WTC11 (cell line): ENCODE measurements at regions not wholly inside any gene's neighbourhood (a gene's known extent, or its start where the extent isn't known, plus 50 kb on each side); places are given as distances from the start of the nearest gene placed in this dataset.

Source experiments
- ATAC-seq: fragments of 200-7000 bp; cut with Tn5 transposase; 2 replicates; pipeline ENCODE4 v1.10.0; 2021; ENCODE audit warnings: mild to moderate bottlenecking, moderate library complexity
- CTCF ChIA-PET: fragments of 300-600 bp; sonication (Branson Sonifier 250); formaldehyde crosslinking; loops from one replicate; lab custom pipeline; 2021; ENCODE audit warnings: antibody characterized with exemption; lab: Charles Lee
- POLR2A ChIA-PET: fragments of 350-600 bp; sonication (Branson Sonifier 250); formaldehyde crosslinking; loops from one replicate; lab custom pipeline; 2021; ENCODE audit warnings: antibody characterized with exemption; lab: Charles Lee
- DNase-seq: peaks from one replicate; pipeline ENCODE4 v3.0.0; 2021; ENCODE audit warnings: low spot score
- H3K27ac Mint-ChIP-seq: 2 replicates; pipeline ENCODE4 v1.8.0; 2021; ENCODE audit warnings: mixed read lengths
- H3K27me3 Mint-ChIP-seq: 2 replicates; pipeline ENCODE4 v1.8.0; 2021; ENCODE audit warnings: low read depth, mild to moderate bottlenecking, moderate library complexity, mixed read lengths
- H3K36me3 Mint-ChIP-seq: 2 replicates; pipeline ENCODE4 v1.8.0; 2021; ENCODE audit warnings: mixed read lengths
- H3K4me1 Mint-ChIP-seq: 2 replicates; pipeline ENCODE4 v1.8.0; 2022; ENCODE audit warnings: mixed read lengths
- H3K4me3 Mint-ChIP-seq: 2 replicates; pipeline ENCODE4 v1.8.0; 2021; ENCODE audit warnings: mild to moderate bottlenecking, moderate library complexity, mixed read lengths
- H3K9me3 Mint-ChIP-seq: 2 replicates; pipeline ENCODE4 v1.8.0; 2021; ENCODE audit warnings: mixed read lengths
- CREB1 ChIP-seq: sonication (generic); formaldehyde crosslinking; IDR thresholded peaks from 2 replicates; pipeline ENCODE4 v1.8.0; 2023; ENCODE audit warnings: mild to moderate bottlenecking, missing genetic modification reagents
- ESRRA ChIP-seq: sonication (generic); formaldehyde crosslinking; IDR thresholded peaks from 2 replicates; pipeline ENCODE4 v1.8.1; 2022; ENCODE audit warnings: mild to moderate bottlenecking, missing genetic modification reagents, borderline replicate concordance
- FOXJ3 ChIP-seq: sonication (generic); formaldehyde crosslinking; IDR thresholded peaks from 2 replicates; pipeline ENCODE4 v1.9.0; 2021; ENCODE audit warnings: missing genetic modification reagents, mild to moderate bottlenecking, borderline replicate concordance
- FOXK1 ChIP-seq: sonication (generic); formaldehyde crosslinking; IDR thresholded peaks from 2 replicates; pipeline ENCODE4 v1.8.0; 2022; ENCODE audit warnings: mild to moderate bottlenecking, moderate library complexity, missing genetic modification reagents
- GTF2I ChIP-seq: fragments of 250-450 bp; sonication (Bioruptor Pico); conservative IDR thresholded peaks from 2 replicates; pipeline ENCODE4 v1.4.0; 2021; ENCODE audit warnings: mild to moderate bottlenecking
- JUN ChIP-seq: sonication (generic); formaldehyde crosslinking; IDR thresholded peaks from 2 replicates; pipeline ENCODE4 v1.8.0; 2023; ENCODE audit warnings: mild to moderate bottlenecking, missing genetic modification reagents
- NFYB ChIP-seq: sonication (generic); formaldehyde crosslinking; conservative IDR thresholded peaks from 2 replicates; pipeline ENCODE4 v1.8.0; 2022; ENCODE audit warnings: low read depth, missing genetic modification reagents
- NR2C2 ChIP-seq: sonication (generic); formaldehyde crosslinking; IDR thresholded peaks from 2 replicates; pipeline ENCODE4 v1.8.0; 2022; ENCODE audit warnings: mild to moderate bottlenecking, missing genetic modification reagents
- OVOL2 ChIP-seq: fragments of 250-450 bp; sonication (Bioruptor Pico); IDR thresholded peaks from 2 replicates; pipeline ENCODE4 v1.9.0; 2021; ENCODE audit warnings: mild to moderate bottlenecking, borderline replicate concordance
- PRRX2 ChIP-seq: fragments of 250-450 bp; sonication (Bioruptor Pico); IDR thresholded peaks from 2 replicates; pipeline ENCODE4 v1.8.0; 2021; ENCODE audit warnings: mild to moderate bottlenecking
- RELA ChIP-seq: sonication (generic); formaldehyde crosslinking; IDR thresholded peaks from 2 replicates; pipeline ENCODE4 v1.8.1; 2022; ENCODE audit warnings: missing genetic modification reagents, mild to moderate bottlenecking, borderline replicate concordance
- RORB ChIP-seq: fragments of 250-450 bp; sonication (Bioruptor Pico); IDR thresholded peaks from 2 replicates; pipeline ENCODE4 v1.9.0; 2021; ENCODE audit warnings: mild to moderate bottlenecking
- SP1 ChIP-seq: sonication (generic); formaldehyde crosslinking; conservative IDR thresholded peaks from 2 replicates; pipeline ENCODE4 v1.8.1; 2022; ENCODE audit warnings: missing genetic modification reagents
- TP53 ChIP-seq: sonication (generic); formaldehyde crosslinking; IDR thresholded peaks from 2 replicates; pipeline ENCODE4 v1.8.1; 2023; ENCODE audit warnings: mild to moderate bottlenecking, missing genetic modification reagents
- ZNF416 ChIP-seq: fragments of 250-450 bp; sonication (Bioruptor Pico); IDR thresholded peaks from 2 replicates; pipeline ENCODE4 v1.9.0; 2021; ENCODE audit warnings: mild to moderate bottlenecking, inconsistent platforms
- TF ChIP-seq, protein P1 (sequence below): sonication (generic); formaldehyde crosslinking; IDR thresholded peaks from 2 replicates; pipeline ENCODE4 v1.8.1; 2022; ENCODE audit warnings: low read depth, missing genetic modification reagents, borderline replicate concordance
- TF ChIP-seq, protein P2 (sequence below): sonication (generic); formaldehyde crosslinking; IDR thresholded peaks from 2 replicates; pipeline ENCODE4 v1.8.1; 2022; ENCODE audit warnings: missing genetic modification reagents, borderline replicate concordance
- TF ChIP-seq, protein P3 (sequence below): sonication (generic); formaldehyde crosslinking; IDR thresholded peaks from 2 replicates; pipeline ENCODE4 v1.8.1; 2023; ENCODE audit warnings: mild to moderate bottlenecking, moderate library complexity, missing genetic modification reagents
- TF ChIP-seq, protein P4 (sequence below): fragments of 250-450 bp; sonication (Bioruptor Pico); IDR thresholded peaks from 2 replicates; pipeline ENCODE4 v2.1.2; 2022; ENCODE audit warnings: mild to moderate bottlenecking, moderate library complexity
- TF ChIP-seq, protein P5 (sequence below): fragments of 250-450 bp; sonication (Bioruptor Pico); IDR thresholded peaks from 2 replicates; pipeline ENCODE4 v1.9.0; 2021; ENCODE audit warnings: moderate library complexity, mild to moderate bottlenecking, inconsistent platforms, borderline replicate concordance
- TF ChIP-seq, protein P6 (sequence below): sonication (generic); formaldehyde crosslinking; IDR thresholded peaks from 2 replicates; pipeline ENCODE4 v1.8.0; 2022; ENCODE audit warnings: mild to moderate bottlenecking, missing genetic modification reagents

DNA sequence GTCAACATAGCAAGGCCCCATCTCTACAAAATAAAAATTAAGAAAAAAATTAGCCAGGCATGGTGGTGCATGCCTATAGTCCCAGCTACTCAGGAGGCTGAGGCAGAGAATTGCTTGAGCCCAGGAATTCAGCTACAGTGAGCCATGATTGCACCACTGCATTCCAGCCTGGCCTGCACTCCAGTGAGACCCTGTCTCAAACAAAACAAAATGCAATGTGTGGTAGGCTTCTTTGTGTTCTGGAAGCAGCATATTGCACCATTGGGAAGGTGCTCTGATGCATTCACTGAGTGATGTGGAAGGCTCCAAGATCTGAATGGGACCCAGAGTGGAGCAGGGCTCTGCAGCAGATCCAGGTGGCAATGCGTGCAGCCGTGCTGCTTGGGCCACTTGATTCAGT is 99.6 kb upstream of the COG2 start (continued):
- TF ChIP-seq, protein P1, sequence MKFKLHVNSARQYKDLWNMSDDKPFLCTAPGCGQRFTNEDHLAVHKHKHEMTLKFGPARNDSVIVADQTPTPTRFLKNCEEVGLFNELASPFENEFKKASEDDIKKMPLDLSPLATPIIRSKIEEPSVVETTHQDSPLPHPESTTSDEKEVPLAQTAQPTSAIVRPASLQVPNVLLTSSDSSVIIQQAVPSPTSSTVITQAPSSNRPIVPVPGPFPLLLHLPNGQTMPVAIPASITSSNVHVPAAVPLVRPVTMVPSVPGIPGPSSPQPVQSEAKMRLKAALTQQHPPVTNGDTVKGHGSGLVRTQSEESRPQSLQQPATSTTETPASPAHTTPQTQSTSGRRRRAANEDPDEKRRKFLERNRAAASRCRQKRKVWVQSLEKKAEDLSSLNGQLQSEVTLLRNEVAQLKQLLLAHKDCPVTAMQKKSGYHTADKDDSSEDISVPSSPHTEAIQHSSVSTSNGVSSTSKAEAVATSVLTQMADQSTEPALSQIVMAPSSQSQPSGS = no peak
- TF ChIP-seq, all 79 proteins: peak for 0

DNA sequence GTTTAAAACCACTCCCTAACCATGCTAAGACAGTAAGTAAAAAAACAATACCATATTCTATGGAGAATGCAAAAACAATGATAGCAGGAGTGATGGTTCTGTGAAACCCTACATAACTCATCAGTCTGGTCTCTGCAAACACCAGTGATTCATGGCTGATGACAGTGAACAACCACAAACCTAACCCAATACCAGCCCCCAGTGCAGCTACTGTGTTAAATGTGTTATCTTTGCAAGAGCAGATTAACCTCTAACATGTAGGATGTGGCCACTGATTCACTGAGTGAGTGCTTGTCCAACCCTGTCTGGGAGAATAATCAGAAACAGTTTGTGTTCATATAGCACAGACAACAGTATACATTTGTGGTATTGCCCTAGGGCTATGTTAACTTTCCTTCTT is 100.2 kb upstream of the COG2 start:
- CTCF ChIA-PET = no interaction called here
- ATAC-seq (no peak), DNase-seq (no peak)
- H3K27ac Mint-ChIP-seq = no peak overlapping the region
- TF ChIP-seq, protein P2, sequence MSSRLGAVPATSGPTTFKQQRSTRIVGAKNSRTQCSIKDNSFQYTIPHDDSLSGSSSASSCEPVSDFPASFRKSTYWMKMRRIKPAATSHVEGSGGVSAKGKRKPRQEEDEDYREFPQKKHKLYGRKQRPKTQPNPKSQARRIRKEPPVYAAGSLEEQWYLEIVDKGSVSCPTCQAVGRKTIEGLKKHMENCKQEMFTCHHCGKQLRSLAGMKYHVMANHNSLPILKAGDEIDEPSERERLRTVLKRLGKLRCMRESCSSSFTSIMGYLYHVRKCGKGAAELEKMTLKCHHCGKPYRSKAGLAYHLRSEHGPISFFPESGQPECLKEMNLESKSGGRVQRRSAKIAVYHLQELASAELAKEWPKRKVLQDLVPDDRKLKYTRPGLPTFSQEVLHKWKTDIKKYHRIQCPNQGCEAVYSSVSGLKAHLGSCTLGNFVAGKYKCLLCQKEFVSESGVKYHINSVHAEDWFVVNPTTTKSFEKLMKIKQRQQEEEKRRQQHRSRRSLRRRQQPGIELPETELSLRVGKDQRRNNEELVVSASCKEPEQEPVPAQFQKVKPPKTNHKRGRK (CRISPR knock-in tag) = no peak
- TF ChIP-seq CREB1 (CRISPR knock-in tag) = no peak
- no peak for TF ChIP-seq RORB (CRISPR knock-in tag)
- TF ChIP-seq, protein P3, sequence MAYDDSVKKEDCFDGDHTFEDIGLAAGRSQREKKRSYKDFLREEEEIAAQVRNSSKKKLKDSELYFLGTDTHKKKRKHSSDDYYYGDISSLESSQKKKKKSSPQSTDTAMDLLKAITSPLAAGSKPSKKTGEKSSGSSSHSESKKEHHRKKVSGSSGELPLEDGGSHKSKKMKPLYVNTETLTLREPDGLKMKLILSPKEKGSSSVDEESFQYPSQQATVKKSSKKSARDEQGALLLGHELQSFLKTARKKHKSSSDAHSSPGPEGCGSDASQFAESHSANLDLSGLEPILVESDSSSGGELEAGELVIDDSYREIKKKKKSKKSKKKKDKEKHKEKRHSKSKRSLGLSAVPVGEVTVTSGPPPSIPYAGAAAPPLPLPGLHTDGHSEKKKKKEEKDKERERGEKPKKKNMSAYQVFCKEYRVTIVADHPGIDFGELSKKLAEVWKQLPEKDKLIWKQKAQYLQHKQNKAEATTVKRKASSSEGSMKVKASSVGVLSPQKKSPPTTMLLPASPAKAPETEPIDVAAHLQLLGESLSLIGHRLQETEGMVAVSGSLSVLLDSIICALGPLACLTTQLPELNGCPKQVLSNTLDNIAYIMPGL (CRISPR knock-in tag) = no peak
- TF ChIP-seq NR2C2 (CRISPR knock-in tag) = no peak
- TF ChIP-seq, protein P4, sequence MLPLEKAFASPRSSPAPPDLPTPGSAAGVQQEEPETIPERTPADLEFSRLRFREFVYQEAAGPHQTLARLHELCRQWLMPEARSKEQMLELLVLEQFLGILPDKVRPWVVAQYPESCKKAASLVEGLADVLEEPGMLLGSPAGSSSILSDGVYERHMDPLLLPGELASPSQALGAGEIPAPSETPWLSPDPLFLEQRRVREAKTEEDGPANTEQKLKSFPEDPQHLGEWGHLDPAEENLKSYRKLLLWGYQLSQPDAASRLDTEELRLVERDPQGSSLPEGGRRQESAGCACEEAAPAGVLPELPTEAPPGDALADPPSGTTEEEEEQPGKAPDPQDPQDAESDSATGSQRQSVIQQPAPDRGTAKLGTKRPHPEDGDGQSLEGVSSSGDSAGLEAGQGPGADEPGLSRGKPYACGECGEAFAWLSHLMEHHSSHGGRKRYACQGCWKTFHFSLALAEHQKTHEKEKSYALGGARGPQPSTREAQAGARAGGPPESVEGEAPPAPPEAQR (CRISPR knock-in tag) = no peak
- no peak for TF ChIP-seq SP1 (CRISPR knock-in tag)
- no peak for TF ChIP-seq JUN (CRISPR knock-in tag)
- TF ChIP-seq GTF2I = no peak
- no peak for TF ChIP-seq TP53 (CRISPR knock-in tag)
- TF ChIP-seq, protein P1 = no peak
- no peak for TF ChIP-seq RELA (CRISPR knock-in tag)
- TF ChIP-seq, protein P5, sequence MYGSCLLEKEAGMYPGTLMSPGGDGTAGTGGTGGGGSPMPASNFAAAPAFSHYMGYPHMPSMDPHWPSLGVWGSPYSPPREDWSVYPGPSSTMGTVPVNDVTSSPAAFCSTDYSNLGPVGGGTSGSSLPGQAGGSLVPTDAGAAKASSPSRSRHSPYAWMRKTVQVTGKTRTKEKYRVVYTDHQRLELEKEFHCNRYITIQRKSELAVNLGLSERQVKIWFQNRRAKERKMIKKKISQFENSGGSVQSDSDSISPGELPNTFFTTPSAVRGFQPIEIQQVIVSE (CRISPR knock-in tag) = no peak
- no peak for TF ChIP-seq PRRX2 (CRISPR knock-in tag)
- no peaks in the 10 kb centered on the region for H3K27me3 Mint-ChIP-seq
- H3K4me3 Mint-ChIP-seq = no peak overlapping the region
- POLR2A ChIA-PET = no interaction called here
- H3K9me3 Mint-ChIP-seq = no peaks in the 10 kb centered on the region
- no peaks in the 10 kb centered on the region for H3K36me3 Mint-ChIP-seq
- H3K4me1 Mint-ChIP-seq = peaks cover 4% of the 10 kb centered on the region

DNA sequence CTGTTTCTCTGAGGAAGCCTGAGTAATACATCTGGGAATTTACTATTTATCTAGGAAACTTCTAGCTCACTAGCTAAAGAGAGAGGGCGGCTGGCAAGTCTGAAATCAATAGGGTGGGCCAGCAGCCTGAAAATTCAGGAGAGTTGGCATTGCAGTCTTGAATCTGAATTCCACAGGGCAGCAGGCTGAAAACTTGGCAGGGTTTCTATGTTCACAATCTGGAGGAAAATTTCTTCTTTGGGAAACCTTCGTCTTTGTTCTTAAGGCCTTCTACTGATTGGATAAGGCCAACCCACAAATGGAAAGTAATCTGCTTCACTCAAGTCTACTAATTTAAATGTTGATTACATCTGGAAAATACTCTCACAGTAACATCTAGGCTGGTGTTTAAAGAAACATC is 101.0 kb upstream of the COG2 start:
- Mint-ChIP-seq H3K4me3 (no peak overlapping the region), H3K4me1 (peaks cover 4% of the 10 kb centered on the region), H3K27ac (no peak overlapping the region), H3K36me3 (no peaks in the 10 kb centered on the region), H3K9me3 (no peaks in the 10 kb centered on the region), H3K27me3 (no peaks in the 10 kb centered on the region)
- CTCF ChIA-PET = no interaction called here
- no peak for ATAC-seq
- no peak for DNase-seq
- TF ChIP-seq NFYB (CRISPR knock-in tag) (no peak), FOXK1 (no peak), ESRRA (CRISPR knock-in tag) (no peak), OVOL2 (no peak), ZNF416 (CRISPR knock-in tag) (no peak), FOXJ3 (CRISPR knock-in tag) (no peak)
- TF ChIP-seq, protein P6, sequence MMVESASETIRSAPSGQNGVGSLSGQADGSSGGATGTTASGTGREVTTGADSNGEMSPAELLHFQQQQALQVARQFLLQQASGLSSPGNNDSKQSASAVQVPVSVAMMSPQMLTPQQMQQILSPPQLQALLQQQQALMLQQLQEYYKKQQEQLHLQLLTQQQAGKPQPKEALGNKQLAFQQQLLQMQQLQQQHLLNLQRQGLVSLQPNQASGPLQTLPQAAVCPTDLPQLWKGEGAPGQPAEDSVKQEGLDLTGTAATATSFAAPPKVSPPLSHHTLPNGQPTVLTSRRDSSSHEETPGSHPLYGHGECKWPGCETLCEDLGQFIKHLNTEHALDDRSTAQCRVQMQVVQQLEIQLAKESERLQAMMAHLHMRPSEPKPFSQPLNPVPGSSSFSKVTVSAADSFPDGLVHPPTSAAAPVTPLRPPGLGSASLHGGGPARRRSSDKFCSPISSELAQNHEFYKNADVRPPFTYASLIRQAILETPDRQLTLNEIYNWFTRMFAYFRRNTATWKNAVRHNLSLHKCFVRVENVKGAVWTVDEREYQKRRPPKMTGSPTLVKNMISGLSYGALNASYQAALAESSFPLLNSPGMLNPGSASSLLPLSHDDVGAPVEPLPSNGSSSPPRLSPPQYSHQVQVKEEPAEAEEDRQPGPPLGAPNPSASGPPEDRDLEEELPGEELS = no peak
- POLR2A ChIA-PET = no interaction called here
